VCaP (cell line): ENCODE measurements at regions not wholly inside any gene's neighbourhood (a gene's known extent, or its start where the extent isn't known, plus 50 kb on each side); places are given as distances from the start of the nearest gene placed in this dataset.

ENCODE experiments used
- H3K27ac ChIP-seq: fragments of 450-650 bp; 2 replicates; pipeline ENCODE4 v1.5.1; 2017
- CTCF ChIP-seq: fragments of 450-650 bp; conservative IDR thresholded peaks from 2 replicates; pipeline ENCODE4 v1.5.1; 2017; ENCODE audit warnings: mild to moderate bottlenecking, moderate library complexity

- no peak for TF ChIP-seq CTCF
- H3K27ac ChIP-seq: no peak overlapping the region
Measured at GRCh38 chr11:112614605-112615004, 346.6 kb upstream of the NCAM1 start.

GRCh38 chr11:112615238-112615637 lies 346.0 kb upstream of the NCAM1 start:
- TF ChIP-seq CTCF: no peak
- H3K27ac ChIP-seq: no peak overlapping the region

DNA sequence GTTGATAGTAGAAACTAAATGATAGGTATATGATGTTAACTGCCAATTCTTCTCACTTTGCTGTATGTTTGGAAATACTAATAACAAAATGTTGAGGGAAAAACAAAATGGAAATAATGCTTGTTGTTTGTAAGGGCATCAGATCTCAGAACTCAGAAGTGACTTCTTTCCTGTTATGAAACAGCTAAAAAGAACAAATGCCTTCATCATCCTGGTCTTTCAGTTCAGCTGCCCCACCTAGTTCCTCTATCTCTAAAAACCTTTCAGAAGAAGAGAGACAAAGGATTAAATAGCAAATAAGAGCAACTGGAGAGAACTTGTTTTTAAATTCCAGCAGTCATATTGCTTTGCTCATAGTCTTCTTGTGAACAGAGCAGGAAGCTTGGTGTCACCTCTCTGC lies 345.3 kb upstream of the NCAM1 start:
- no peak for TF ChIP-seq CTCF
- no peak overlapping the region for H3K27ac ChIP-seq

GRCh38 chr11:112616327-112617097 lies 344.7 kb upstream of the NCAM1 start:
- TF ChIP-seq CTCF: no peak
- no peak overlapping the region for H3K27ac ChIP-seq

- TF ChIP-seq CTCF: no peak
- H3K27ac ChIP-seq: no peak overlapping the region
Measured at GRCh38 chr11:112617098-112617425, 344.2 kb upstream of the NCAM1 start.

DNA sequence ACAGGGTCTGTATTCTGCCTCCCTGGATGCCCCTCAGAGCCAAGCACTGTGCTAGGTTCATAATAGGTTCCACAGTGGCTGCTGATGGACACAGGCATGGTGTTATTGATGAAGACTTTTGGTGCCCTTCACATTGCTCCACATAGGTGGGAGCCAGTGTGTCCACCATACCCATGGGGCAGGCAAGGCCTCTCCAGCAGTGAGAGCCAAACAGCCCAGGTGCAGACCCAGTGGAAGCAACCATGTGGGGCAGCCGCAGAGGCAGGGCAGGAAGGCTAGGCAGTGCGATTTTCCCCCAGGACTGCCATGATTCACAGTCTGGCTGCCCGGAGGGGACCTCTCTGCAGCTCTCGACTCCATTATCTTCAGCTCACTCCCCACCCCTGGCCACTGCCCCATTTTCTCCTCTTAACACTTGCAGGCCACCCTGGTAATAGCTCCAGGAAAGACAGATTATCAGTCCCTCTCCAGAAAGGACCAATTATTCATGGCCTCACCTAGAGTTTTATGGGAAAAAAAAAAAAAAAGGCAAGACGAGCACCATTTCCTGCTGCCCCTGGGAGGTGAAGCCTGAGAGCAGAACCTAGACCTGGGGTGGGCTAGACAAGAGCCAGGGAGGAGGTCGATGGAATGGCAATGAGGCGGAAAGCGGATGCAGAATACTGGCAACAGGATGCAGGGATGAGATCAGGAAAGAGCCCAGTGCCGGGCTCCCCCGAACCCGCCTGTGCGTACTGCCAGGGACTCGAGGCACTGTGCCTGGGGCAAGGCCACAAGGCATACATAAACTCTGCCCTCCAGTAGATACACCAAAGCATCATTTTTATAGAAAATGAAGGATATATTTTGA lies 343.0 kb upstream of the NCAM1 start:
- TF ChIP-seq CTCF: no peak
- H3K27ac ChIP-seq: no peak overlapping the region

DNA sequence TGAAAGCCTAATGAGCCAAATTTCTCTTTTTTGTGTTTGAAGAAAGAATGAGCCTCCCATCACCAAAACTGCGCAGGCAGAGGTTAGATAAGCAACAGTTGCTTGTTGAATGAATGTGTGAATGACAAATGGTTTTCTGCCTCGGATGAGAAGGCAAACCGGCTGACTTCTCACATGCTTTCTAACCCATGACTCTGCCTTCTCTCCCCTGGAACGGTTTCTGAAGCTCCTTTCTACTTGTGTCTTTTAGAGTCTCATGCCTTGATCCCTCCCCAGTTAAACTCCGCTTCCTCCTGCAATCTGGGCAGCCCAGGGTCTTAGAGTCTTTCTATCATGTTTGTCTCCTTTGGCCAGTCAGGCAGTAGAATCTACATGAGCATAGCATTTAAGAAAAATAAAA lies 342.1 kb upstream of the NCAM1 start:
- no peak overlapping the region for H3K27ac ChIP-seq
- no peak for TF ChIP-seq CTCF
